K562 (cell line): ENCODE measurements at regions not wholly inside any gene's neighbourhood (a gene's known extent, or its start where the extent isn't known, plus 50 kb on each side); places are given as distances from the start of the nearest gene placed in this dataset.

Experiments used
- MEF2D ChIP-seq: conservative IDR thresholded peaks from 2 replicates; pipeline ENCODE4 v1.6.1; 2016; ENCODE audit warnings: low read depth, missing genetic modification characterization, missing compliant biosample characterization
- NCOR1 ChIP-seq: fragments of 450-650 bp; IDR thresholded peaks from 2 replicates; pipeline ENCODE4 v1.6.1; 2016; ENCODE audit warnings: mild to moderate bottlenecking, moderate library complexity
- POLR2B ChIP-seq: fragments of 450-650 bp; IDR thresholded peaks from 2 replicates; pipeline ENCODE4 v1.6.1; 2018; ENCODE audit warnings: low read depth; ENCODE audit not compliant: partially characterized antibody
- ZNF561 ChIP-seq: fragments of 450-650 bp; formaldehyde crosslinking; conservative IDR thresholded peaks from 2 replicates; pipeline ENCODE4 v1.4.0; 2020; ENCODE audit warnings: mild to moderate bottlenecking, moderate library complexity
- TF ChIP-seq, protein P1 (sequence below): fragments of 250-450 bp; sonication (Bioruptor Pico); IDR thresholded peaks from 2 replicates; pipeline ENCODE4 v1.9.0; 2021; ENCODE audit warnings: mild to moderate bottlenecking
- TF ChIP-seq, protein P2 (sequence below): fragments of 450-650 bp; IDR thresholded peaks from 2 replicates; pipeline ENCODE4 v1.6.1; 2018; ENCODE audit warnings: mild to moderate bottlenecking, low read depth; ENCODE audit not compliant: partially characterized antibody
- TF ChIP-seq, protein P3 (sequence below), 2 experiments: fragments of 450-650 bp; formaldehyde crosslinking in 1 of 2; IDR thresholded peaks; 2 replicates each; pipeline versions ENCODE4 v1.4.0 to v1.6.1; 2014 to 2020; ENCODE audit warnings: mild to moderate bottlenecking in 2 of 2, borderline replicate concordance in 1 of 2, low read depth in 1 of 2
- TF ChIP-seq, protein P4 (sequence below): fragments of 450-650 bp; IDR thresholded peaks from 2 replicates; pipeline ENCODE4 v1.6.1; 2016; ENCODE audit warnings: mild to moderate bottlenecking

DNA sequence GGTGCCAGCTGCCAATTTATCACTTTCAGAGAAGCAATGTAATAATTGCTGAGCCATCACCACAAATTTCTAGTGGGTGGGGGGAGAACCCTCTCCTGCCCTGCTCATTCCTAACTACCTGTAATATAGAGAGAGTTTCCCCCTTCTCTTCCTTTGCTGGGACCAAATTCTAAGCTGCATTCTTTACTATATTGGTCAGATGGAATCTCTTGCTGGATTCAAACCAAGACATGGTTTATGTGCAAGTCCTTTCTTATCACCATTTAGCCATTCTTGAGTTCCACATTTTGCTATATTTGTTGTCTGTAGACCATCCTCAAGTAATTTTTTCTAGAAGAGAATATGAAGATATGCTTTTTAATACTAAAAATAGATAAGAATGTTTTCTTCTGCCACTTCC lies 452.1 kb downstream of the MN1 start (continued):
- no peak for TF ChIP-seq POLR2B
- TF ChIP-seq, protein P1, sequence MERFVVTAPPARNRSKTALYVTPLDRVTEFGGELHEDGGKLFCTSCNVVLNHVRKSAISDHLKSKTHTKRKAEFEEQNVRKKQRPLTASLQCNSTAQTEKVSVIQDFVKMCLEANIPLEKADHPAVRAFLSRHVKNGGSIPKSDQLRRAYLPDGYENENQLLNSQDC (CRISPR knock-in tag), result no peak
- no peak for TF ChIP-seq ZNF561 (CRISPR knock-in tag)
- TF ChIP-seq, protein P2, sequence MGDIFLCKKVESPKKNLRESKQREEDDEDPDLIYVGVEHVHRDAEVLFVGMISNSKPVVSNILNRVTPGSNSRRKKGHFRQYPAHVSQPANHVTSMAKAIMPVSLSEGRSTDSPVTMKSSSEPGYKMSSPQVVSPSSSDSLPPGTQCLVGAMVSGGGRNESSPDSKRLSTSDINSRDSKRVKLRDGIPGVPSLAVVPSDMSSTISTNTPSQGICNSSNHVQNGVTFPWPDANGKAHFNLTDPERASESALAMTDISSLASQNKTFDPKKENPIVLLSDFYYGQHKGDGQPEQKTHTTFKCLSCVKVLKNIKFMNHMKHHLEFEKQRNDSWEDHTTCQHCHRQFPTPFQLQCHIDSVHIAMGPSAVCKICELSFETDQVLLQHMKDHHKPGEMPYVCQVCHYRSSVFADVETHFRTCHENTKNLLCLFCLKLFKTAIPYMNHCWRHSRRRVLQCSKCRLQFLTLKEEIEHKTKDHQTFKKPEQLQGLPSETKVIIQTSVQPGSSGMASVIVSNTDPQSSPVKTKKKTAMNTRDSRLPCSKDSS, result no peak
- TF ChIP-seq, protein P3, sequence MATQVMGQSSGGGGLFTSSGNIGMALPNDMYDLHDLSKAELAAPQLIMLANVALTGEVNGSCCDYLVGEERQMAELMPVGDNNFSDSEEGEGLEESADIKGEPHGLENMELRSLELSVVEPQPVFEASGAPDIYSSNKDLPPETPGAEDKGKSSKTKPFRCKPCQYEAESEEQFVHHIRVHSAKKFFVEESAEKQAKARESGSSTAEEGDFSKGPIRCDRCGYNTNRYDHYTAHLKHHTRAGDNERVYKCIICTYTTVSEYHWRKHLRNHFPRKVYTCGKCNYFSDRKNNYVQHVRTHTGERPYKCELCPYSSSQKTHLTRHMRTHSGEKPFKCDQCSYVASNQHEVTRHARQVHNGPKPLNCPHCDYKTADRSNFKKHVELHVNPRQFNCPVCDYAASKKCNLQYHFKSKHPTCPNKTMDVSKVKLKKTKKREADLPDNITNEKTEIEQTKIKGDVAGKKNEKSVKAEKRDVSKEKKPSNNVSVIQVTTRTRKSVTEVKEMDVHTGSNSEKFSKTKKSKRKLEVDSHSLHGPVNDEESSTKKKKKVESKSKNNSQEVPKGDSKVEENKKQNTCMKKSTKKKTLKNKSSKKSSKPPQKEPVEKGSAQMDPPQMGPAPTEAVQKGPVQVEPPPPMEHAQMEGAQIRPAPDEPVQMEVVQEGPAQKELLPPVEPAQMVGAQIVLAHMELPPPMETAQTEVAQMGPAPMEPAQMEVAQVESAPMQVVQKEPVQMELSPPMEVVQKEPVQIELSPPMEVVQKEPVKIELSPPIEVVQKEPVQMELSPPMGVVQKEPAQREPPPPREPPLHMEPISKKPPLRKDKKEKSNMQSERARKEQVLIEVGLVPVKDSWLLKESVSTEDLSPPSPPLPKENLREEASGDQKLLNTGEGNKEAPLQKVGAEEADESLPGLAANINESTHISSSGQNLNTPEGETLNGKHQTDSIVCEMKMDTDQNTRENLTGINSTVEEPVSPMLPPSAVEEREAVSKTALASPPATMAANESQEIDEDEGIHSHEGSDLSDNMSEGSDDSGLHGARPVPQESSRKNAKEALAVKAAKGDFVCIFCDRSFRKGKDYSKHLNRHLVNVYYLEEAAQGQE (IDR thresholded peaks at IDR 0.05; ENCODE audit: borderline replicate concordance), result no peak
- TF ChIP-seq, protein P3 (CRISPR knock-in tag; IDR thresholded peaks at IDR 0.05; ENCODE audit: low read depth), result no peak
- TF ChIP-seq, protein P4, sequence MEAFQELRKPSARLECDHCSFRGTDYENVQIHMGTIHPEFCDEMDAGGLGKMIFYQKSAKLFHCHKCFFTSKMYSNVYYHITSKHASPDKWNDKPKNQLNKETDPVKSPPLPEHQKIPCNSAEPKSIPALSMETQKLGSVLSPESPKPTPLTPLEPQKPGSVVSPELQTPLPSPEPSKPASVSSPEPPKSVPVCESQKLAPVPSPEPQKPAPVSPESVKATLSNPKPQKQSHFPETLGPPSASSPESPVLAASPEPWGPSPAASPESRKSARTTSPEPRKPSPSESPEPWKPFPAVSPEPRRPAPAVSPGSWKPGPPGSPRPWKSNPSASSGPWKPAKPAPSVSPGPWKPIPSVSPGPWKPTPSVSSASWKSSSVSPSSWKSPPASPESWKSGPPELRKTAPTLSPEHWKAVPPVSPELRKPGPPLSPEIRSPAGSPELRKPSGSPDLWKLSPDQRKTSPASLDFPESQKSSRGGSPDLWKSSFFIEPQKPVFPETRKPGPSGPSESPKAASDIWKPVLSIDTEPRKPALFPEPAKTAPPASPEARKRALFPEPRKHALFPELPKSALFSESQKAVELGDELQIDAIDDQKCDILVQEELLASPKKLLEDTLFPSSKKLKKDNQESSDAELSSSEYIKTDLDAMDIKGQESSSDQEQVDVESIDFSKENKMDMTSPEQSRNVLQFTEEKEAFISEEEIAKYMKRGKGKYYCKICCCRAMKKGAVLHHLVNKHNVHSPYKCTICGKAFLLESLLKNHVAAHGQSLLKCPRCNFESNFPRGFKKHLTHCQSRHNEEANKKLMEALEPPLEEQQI, result no peak
- no peak for TF ChIP-seq MEF2D (tag)
- TF ChIP-seq NCOR1, result no peak
- TF ChIP-seq, all 486 proteins: peak for 0
